ENCODE measurements at regions not wholly inside any gene's neighbourhood (a gene's known extent, or its start where the extent isn't known, plus 50 kb on each side); places are given as distances from the start of the nearest gene placed in this dataset.
A peak's percentile ranks its signal among the peaks of the same experiment; 100 is the strongest.

GRCh38 chr4:30265716-30266115 lies 454.5 kb upstream of the PCDH7 start:
- ChIA-PET CTCF (no interaction called here), POLR2A (ENCODE audit: low non-redundant PET) (no interaction called here)
- DNase-seq (ENCODE audit: low spot score): no peak
- no peak for TF ChIP-seq CTCF (conservative IDR thresholded peaks at IDR 0.05; ENCODE audit: low read depth)
- no peak overlapping the region for H3K27ac ChIP-seq

GRCh38 chr4:30268370-30268769 lies 451.8 kb upstream of the PCDH7 start:
- CTCF ChIA-PET: no interaction called here
- no peak overlapping the region for H3K27ac ChIP-seq
- POLR2A ChIA-PET (ENCODE audit: low non-redundant PET): no interaction called here
- TF ChIP-seq CTCF (conservative IDR thresholded peaks at IDR 0.05; ENCODE audit: low read depth): no peak
- DNase-seq (ENCODE audit: low spot score): no peak

GRCh38 chr4:30269850-30270249 lies 450.3 kb upstream of the PCDH7 start:
- ChIA-PET CTCF (no interaction called here), POLR2A (ENCODE audit: low non-redundant PET) (no interaction called here)
- no peak overlapping the region for H3K27ac ChIP-seq
- no peak for DNase-seq (ENCODE audit: low spot score)
- 0 out of 2 replicates have a peak, but pooled peaks have one; percentile 5 for TF ChIP-seq CTCF (conservative IDR thresholded peaks at IDR 0.05; ENCODE audit: low read depth)

GRCh38 chr4:30281986-30282385 lies 438.2 kb upstream of the PCDH7 start:
- ChIA-PET POLR2A (ENCODE audit: low non-redundant PET) (no interaction called here), CTCF (no interaction called here)
- DNase-seq (ENCODE audit: low spot score): no peak
- H3K27ac ChIP-seq: no peak overlapping the region
- TF ChIP-seq CTCF (conservative IDR thresholded peaks at IDR 0.05; ENCODE audit: low read depth): no peak

- no peak overlapping the region for H3K27ac ChIP-seq
- TF ChIP-seq CTCF (conservative IDR thresholded peaks at IDR 0.05; ENCODE audit: low read depth): no peak
- DNase-seq (ENCODE audit: low spot score): no peak
- POLR2A ChIA-PET (ENCODE audit: low non-redundant PET): no interaction called here
- CTCF ChIA-PET: no interaction called here
Measured at GRCh38 chr4:30283336-30283735, 436.8 kb upstream of the PCDH7 start.

GRCh38 chr4:30294295-30294694 lies 425.9 kb upstream of the PCDH7 start:
- CTCF ChIA-PET: no interaction called here
- TF ChIP-seq CTCF (conservative IDR thresholded peaks at IDR 0.05; ENCODE audit: low read depth): no peak
- DNase-seq (ENCODE audit: low spot score): no peak
- POLR2A ChIA-PET (ENCODE audit: low non-redundant PET): no interaction called here
- H3K27ac ChIP-seq: no peak overlapping the region

- ChIA-PET CTCF (interaction anchor here (0.6 kb wide), 1 partner anchor 820 kb away, joined by 3 read pairs; no protein-coding TSS in a partner anchor), POLR2A (ENCODE audit: low non-redundant PET) (no interaction called here)
- no peak for DNase-seq (ENCODE audit: low spot score)
- TF ChIP-seq CTCF (conservative IDR thresholded peaks at IDR 0.05; ENCODE audit: low read depth): no peak
- no peak overlapping the region for H3K27ac ChIP-seq
Measured at GRCh38 chr4:30295652-30296051, 424.5 kb upstream of the PCDH7 start.

All from RWPE1 (cell line).